ENCODE measurements at regions not wholly inside any gene's neighbourhood (a gene's known extent, or its start where the extent isn't known, plus 50 kb on each side); places are given as distances from the start of the nearest gene placed in this dataset.
A peak's percentile ranks its signal among the peaks of the same experiment; 100 is the strongest.

- no peak overlapping the region for H2BK120ac ChIP-seq (ENCODE audit: low read depth, low read length)
- H2BK15ac ChIP-seq (ENCODE audit: low read depth, poor library complexity, severe bottlenecking), result no peak overlapping the region
- peaks cover 11% of the 10 kb centered on the region for H3K4me1 ChIP-seq (ENCODE audit: control insufficient read depth, insufficient read depth, low read depth, low read length)
- DNase-seq, result no peak
- H2AFZ ChIP-seq (ENCODE audit: low read depth, low read length), result no peak overlapping the region
- H3K14ac ChIP-seq (ENCODE audit: low read length in 2 of 2), result no peak overlapping the region
- H3K9ac ChIP-seq (ENCODE audit: low read length), result no peak overlapping the region
- no peak overlapping the region for H3K27ac ChIP-seq (ENCODE audit: low read length, poor library complexity, severe bottlenecking)
- no peak overlapping the region for H3K4me2 ChIP-seq (ENCODE audit: low read length, poor library complexity, severe bottlenecking)
- no peak overlapping the region for H2BK5ac ChIP-seq (ENCODE audit: low read depth, low read length, poor library complexity, severe bottlenecking)
- no peak overlapping the region for H4K91ac ChIP-seq (ENCODE audit: low read length)
- peaks cover 52 to 57% of the 10 kb centered on the region in 2 experiments for H3K27me3 ChIP-seq (ENCODE audit: control insufficient read depth in 1 of 2, insufficient read depth in 1 of 2, low read length in 2 of 2)
- no peak overlapping the region for H3K23ac ChIP-seq (ENCODE audit: low read length in 2 of 2)
- H3K4ac ChIP-seq (ENCODE audit: low read depth in 1 of 2, low read length in 2 of 2), result no peak overlapping the region
- H3K4me3 ChIP-seq (ENCODE audit: insufficient read depth in 1 of 2, low read depth in 1 of 2, low read length in 2 of 2), result peak overlapping the region in 1 of 2 experiments; percentile 76
- no peak overlapping the region for H4K8ac ChIP-seq (ENCODE audit: low read length)
- WGBS, result 5% methylated on average over 16 of the region's 44 CpGs
- H3K36me3 ChIP-seq (ENCODE audit: control insufficient read depth in 1 of 2, insufficient read depth in 2 of 2, low read depth in 1 of 2, low read length in 2 of 2), result no peaks in the 10 kb centered on the region
- no peaks in the 10 kb centered on the region for H3K79me1 ChIP-seq (replicated peaks; ENCODE audit: low read length, poor library complexity, severe bottlenecking)
- H3K18ac ChIP-seq (ENCODE audit: low read depth in 1 of 2, low read length in 2 of 2), result no peak overlapping the region
- H2AK5ac ChIP-seq (ENCODE audit: low read length, severe bottlenecking), result no peak overlapping the region
- H3K9me3 ChIP-seq (ENCODE audit: control insufficient read depth, low read length), result no peaks in the 10 kb centered on the region
- H2BK12ac ChIP-seq (ENCODE audit: low read length in 2 of 2), result no peak overlapping the region
Measured at GRCh38 chrX:137428766-137429591, 136.9 kb upstream of the ZIC3 start.

- H2BK15ac ChIP-seq (ENCODE audit: low read depth, poor library complexity, severe bottlenecking), result no peak overlapping the region
- no peaks in the 10 kb centered on the region for H3K36me3 ChIP-seq (ENCODE audit: control insufficient read depth in 1 of 2, insufficient read depth in 2 of 2, low read depth in 1 of 2, low read length in 2 of 2)
- no peak overlapping the region for H2BK12ac ChIP-seq (ENCODE audit: low read length in 2 of 2)
- no peaks in the 10 kb centered on the region for H3K79me1 ChIP-seq (replicated peaks; ENCODE audit: low read length, poor library complexity, severe bottlenecking)
- H3K27me3 ChIP-seq (ENCODE audit: control insufficient read depth in 1 of 2, insufficient read depth in 1 of 2, low read length in 2 of 2), result peaks cover 52 to 64% of the 10 kb centered on the region in 2 experiments
- no peak overlapping the region for H2BK5ac ChIP-seq (ENCODE audit: low read depth, low read length, poor library complexity, severe bottlenecking)
- H2AFZ ChIP-seq (ENCODE audit: low read depth, low read length), result peak overlapping the region; percentile 4
- H3K9ac ChIP-seq (ENCODE audit: low read length), result peak overlapping the region; percentile 32
- no peak overlapping the region for H3K23ac ChIP-seq (ENCODE audit: low read length in 2 of 2)
- no peak overlapping the region for H3K27ac ChIP-seq (ENCODE audit: low read length, poor library complexity, severe bottlenecking)
- H4K8ac ChIP-seq (ENCODE audit: low read length), result no peak overlapping the region
- H3K4me1 ChIP-seq (ENCODE audit: control insufficient read depth, insufficient read depth, low read depth, low read length), result peaks cover 11% of the 10 kb centered on the region
- H4K91ac ChIP-seq (ENCODE audit: low read length), result no peak overlapping the region
- DNase-seq, result no peak
- H3K14ac ChIP-seq (ENCODE audit: low read length in 2 of 2), result no peak overlapping the region
- 2% methylated on average over 22 of the region's 30 CpGs for WGBS
- H3K4me3 ChIP-seq (ENCODE audit: insufficient read depth in 1 of 2, low read depth in 1 of 2, low read length in 2 of 2), result peak overlapping the region; percentile 36 to 76
- H3K18ac ChIP-seq (ENCODE audit: low read depth in 1 of 2, low read length in 2 of 2), result no peak overlapping the region
- H3K4ac ChIP-seq (ENCODE audit: low read depth in 1 of 2, low read length in 2 of 2), result no peak overlapping the region
- peak overlapping the region; percentile 66 for H3K4me2 ChIP-seq (ENCODE audit: low read length, poor library complexity, severe bottlenecking)
- no peak overlapping the region for H2BK120ac ChIP-seq (ENCODE audit: low read depth, low read length)
- H2AK5ac ChIP-seq (ENCODE audit: low read length, severe bottlenecking), result no peak overlapping the region
- no peaks in the 10 kb centered on the region for H3K9me3 ChIP-seq (ENCODE audit: control insufficient read depth, low read length)
Measured at GRCh38 chrX:137428221-137428661, 137.7 kb upstream of the ZIC3 start.

- Histone ChIP-seq H3K9ac (ENCODE audit: low read length) (peak overlapping the region; percentile 32), H2BK5ac (ENCODE audit: low read depth, low read length, poor library complexity, severe bottlenecking) (no peak overlapping the region), H4K91ac (ENCODE audit: low read length) (no peak overlapping the region), H3K27ac (ENCODE audit: low read length, poor library complexity, severe bottlenecking) (no peak overlapping the region), H4K8ac (ENCODE audit: low read length) (no peak overlapping the region), H3K36me3 (ENCODE audit: control insufficient read depth in 1 of 2, insufficient read depth in 2 of 2, low read depth in 1 of 2, low read length in 2 of 2) (no peaks in the 10 kb centered on the region), H3K4me2 (ENCODE audit: low read length, poor library complexity, severe bottlenecking) (peak overlapping the region; percentile 66), H3K79me1 (replicated peaks; ENCODE audit: low read length, poor library complexity, severe bottlenecking) (no peaks in the 10 kb centered on the region), H3K9me3 (ENCODE audit: control insufficient read depth, low read length) (no peaks in the 10 kb centered on the region), H2BK12ac (ENCODE audit: low read length in 2 of 2) (no peak overlapping the region), H3K23ac (ENCODE audit: low read length in 2 of 2) (no peak overlapping the region), H3K4me1 (ENCODE audit: control insufficient read depth, insufficient read depth, low read depth, low read length) (peaks cover 11% of the 10 kb centered on the region), H2BK120ac (ENCODE audit: low read depth, low read length) (no peak overlapping the region), H2AFZ (ENCODE audit: low read depth, low read length) (peak overlapping the region; percentile 4), H3K4ac (ENCODE audit: low read depth in 1 of 2, low read length in 2 of 2) (no peak overlapping the region), H3K14ac (ENCODE audit: low read length in 2 of 2) (no peak overlapping the region), H3K27me3 (ENCODE audit: control insufficient read depth in 1 of 2, insufficient read depth in 1 of 2, low read length in 2 of 2) (peaks cover 52 to 65% of the 10 kb centered on the region in 2 experiments), H2AK5ac (ENCODE audit: low read length, severe bottlenecking) (no peak overlapping the region), H3K18ac (ENCODE audit: low read depth in 1 of 2, low read length in 2 of 2) (no peak overlapping the region), H3K4me3 (ENCODE audit: insufficient read depth in 1 of 2, low read depth in 1 of 2, low read length in 2 of 2) (peak overlapping the region; percentile 36 to 76), H2BK15ac (ENCODE audit: low read depth, poor library complexity, severe bottlenecking) (no peak overlapping the region)
- DNase-seq, result peak; percentile 0
- WGBS, result 0% methylated on average over 10 of the region's 18 CpGs
Measured at GRCh38 chrX:137427816-137428215, 138.1 kb upstream of the ZIC3 start.

- Histone ChIP-seq H3K4ac (ENCODE audit: low read depth in 1 of 2, low read length in 2 of 2) (no peak overlapping the region), H3K18ac (ENCODE audit: low read depth in 1 of 2, low read length in 2 of 2) (no peak overlapping the region), H3K9me3 (ENCODE audit: control insufficient read depth, low read length) (no peaks in the 10 kb centered on the region), H3K9ac (ENCODE audit: low read length) (peak overlapping the region; percentile 32), H3K23ac (ENCODE audit: low read length in 2 of 2) (no peak overlapping the region), H2BK120ac (ENCODE audit: low read depth, low read length) (no peak overlapping the region), H3K27me3 (ENCODE audit: control insufficient read depth in 1 of 2, insufficient read depth in 1 of 2, low read length in 2 of 2) (peaks cover 52 to 66% of the 10 kb centered on the region in 2 experiments), H2BK12ac (ENCODE audit: low read length in 2 of 2) (no peak overlapping the region), H3K4me2 (ENCODE audit: low read length, poor library complexity, severe bottlenecking) (peak overlapping the region; percentile 66), H3K36me3 (ENCODE audit: control insufficient read depth in 1 of 2, insufficient read depth in 2 of 2, low read depth in 1 of 2, low read length in 2 of 2) (no peaks in the 10 kb centered on the region), H2BK5ac (ENCODE audit: low read depth, low read length, poor library complexity, severe bottlenecking) (no peak overlapping the region), H3K27ac (ENCODE audit: low read length, poor library complexity, severe bottlenecking) (no peak overlapping the region), H4K91ac (ENCODE audit: low read length) (no peak overlapping the region), H4K8ac (ENCODE audit: low read length) (no peak overlapping the region), H2AK5ac (ENCODE audit: low read length, severe bottlenecking) (no peak overlapping the region), H3K4me1 (ENCODE audit: control insufficient read depth, insufficient read depth, low read depth, low read length) (peaks cover 11% of the 10 kb centered on the region), H3K4me3 (ENCODE audit: insufficient read depth in 1 of 2, low read depth in 1 of 2, low read length in 2 of 2) (peak overlapping the region; percentile 36 to 76), H3K79me1 (replicated peaks; ENCODE audit: low read length, poor library complexity, severe bottlenecking) (no peaks in the 10 kb centered on the region), H2AFZ (ENCODE audit: low read depth, low read length) (no peak overlapping the region), H3K14ac (ENCODE audit: low read length in 2 of 2) (no peak overlapping the region), H2BK15ac (ENCODE audit: low read depth, poor library complexity, severe bottlenecking) (no peak overlapping the region)
- WGBS, result 0% methylated on average over 6 of the region's 20 CpGs
- DNase-seq, result no peak
Measured at GRCh38 chrX:137427426-137427778, 138.5 kb upstream of the ZIC3 start.
